AG09319 (cell line): ENCODE measurements at regions not wholly inside any gene's neighbourhood (a gene's known extent, or its start where the extent isn't known, plus 50 kb on each side); places are given as distances from the start of the nearest gene placed in this dataset.

Experiments used
- DNase-seq: peaks from one replicate; pipeline ENCODE4 v3.0.0-alpha.2; 2010; ENCODE audit warnings: low read depth; ENCODE audit errors: extremely low read depth
- TF ChIP-seq, protein P1 (sequence below): IDR thresholded peaks from 2 replicates; pipeline ENCODE4 v1.5.1; 2011; ENCODE audit warnings: low read depth, mild to moderate bottlenecking, inconsistent platforms, low read length, moderate library complexity

DNA sequence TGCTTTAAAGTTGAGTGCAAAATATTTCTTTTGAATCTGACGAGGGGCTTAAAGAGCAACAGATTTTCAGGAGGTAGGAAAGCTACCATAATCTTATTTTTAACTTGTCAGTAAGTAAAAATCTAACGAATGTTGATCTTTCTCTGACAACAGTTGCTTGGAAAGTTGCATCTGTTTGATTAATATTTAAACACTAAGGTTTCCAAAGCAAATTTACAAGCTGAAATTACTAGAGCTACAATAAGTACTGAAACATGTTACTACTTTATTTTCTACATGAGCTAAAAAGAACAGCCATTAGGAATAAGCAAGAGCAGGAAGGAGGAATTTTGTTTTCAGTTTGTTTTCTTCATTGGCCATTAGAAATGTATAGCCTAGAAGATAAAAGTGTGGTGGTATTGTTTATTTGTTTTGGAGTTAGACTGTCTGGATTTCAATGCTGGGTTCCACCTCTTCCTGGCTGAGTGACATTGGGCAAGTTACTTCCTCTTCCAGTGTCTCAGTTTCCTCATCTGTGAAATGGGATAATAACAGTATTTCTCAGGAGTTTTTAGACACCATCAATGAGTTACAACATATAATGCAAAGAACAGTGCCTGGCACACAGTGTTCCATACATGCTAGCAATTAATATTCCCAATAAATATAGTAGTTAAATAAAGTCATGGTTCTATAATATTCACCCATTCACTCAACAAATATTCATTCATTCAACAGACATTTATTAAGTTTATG is 87.9 kb upstream of the FLRT2 start:
- TF ChIP-seq, protein P1, sequence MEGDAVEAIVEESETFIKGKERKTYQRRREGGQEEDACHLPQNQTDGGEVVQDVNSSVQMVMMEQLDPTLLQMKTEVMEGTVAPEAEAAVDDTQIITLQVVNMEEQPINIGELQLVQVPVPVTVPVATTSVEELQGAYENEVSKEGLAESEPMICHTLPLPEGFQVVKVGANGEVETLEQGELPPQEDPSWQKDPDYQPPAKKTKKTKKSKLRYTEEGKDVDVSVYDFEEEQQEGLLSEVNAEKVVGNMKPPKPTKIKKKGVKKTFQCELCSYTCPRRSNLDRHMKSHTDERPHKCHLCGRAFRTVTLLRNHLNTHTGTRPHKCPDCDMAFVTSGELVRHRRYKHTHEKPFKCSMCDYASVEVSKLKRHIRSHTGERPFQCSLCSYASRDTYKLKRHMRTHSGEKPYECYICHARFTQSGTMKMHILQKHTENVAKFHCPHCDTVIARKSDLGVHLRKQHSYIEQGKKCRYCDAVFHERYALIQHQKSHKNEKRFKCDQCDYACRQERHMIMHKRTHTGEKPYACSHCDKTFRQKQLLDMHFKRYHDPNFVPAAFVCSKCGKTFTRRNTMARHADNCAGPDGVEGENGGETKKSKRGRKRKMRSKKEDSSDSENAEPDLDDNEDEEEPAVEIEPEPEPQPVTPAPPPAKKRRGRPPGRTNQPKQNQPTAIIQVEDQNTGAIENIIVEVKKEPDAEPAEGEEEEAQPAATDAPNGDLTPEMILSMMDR: no peak

DNA sequence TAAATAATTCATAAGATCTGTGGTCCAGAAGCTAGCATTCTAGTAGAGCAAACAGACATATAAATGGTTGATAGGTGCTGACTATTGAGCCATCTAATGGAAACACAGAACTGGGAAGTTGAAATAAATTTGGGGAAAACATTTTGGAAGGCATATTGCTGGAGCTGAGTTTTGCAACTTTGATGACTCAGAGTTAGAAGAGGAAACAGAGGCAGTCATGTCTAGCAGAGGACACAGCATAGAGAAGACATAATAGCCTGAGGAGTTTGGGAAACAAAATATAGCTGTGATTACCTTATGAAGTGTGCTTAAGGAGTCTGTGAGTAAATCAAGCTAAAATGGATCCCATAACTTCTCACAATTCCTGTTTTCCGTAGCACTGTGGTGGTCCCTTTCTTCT is 86.9 kb upstream of the FLRT2 start:
- TF ChIP-seq, protein P1: no peak
- no peak for DNase-seq

More for the DNA sequence above, 87.9 kb upstream of the FLRT2 start:
- DNase-seq: no peak

- no peak for DNase-seq
- TF ChIP-seq, protein P1: no peak
Measured at GRCh38 chr14:85444635-85445034, 85.3 kb upstream of the FLRT2 start.

DNA sequence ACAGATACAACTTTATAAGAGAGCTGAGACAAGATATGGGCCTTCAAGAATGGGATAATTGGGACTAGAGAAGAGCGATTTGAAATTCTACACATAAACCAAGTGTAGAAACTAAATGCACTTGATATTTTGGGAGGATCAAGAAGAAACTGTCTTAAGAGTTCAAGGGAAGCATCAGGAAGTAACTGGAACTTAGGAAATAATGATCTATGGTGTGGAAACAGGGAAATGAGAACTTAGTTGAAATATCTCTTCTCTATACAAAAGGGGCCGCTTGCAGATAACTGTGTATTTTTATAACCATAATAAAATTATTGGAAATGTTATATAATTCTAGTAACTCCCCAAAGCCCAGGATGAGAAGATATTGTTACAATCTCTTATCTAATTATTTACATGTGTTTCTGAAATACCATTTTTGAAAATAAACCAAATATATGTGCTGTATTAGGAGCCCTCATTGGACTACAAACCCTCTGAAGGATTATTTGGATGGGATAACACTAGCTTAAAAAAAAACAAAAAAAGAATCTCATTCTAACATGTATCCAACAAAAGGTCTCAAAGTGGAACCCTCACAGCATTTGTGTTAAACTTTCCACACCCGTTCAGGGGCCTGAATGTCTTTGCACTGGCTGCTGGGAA is 84.7 kb upstream of the FLRT2 start:
- TF ChIP-seq, protein P1: no peak
- no peak for DNase-seq

DNA sequence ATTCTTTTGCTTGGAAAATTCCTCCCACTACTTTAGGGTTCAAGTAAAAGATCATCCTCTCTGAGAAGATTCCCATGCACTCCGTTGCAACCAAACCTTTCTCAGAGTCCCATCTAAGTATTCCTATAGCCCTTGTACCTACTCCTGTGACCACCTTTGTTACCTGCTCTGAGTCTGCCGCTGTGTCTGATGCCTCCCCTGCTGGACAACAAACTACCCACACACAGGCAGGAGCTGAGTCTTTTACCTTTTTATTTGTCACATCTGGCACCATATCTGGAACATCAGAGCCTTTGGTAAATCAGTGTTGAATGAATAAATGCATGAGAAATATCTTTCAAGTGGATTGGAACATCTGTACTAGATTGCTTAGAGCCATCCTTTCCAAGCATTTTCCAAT is 82.1 kb upstream of the FLRT2 start:
- no peak for DNase-seq
- TF ChIP-seq, protein P1: no peak

DNA sequence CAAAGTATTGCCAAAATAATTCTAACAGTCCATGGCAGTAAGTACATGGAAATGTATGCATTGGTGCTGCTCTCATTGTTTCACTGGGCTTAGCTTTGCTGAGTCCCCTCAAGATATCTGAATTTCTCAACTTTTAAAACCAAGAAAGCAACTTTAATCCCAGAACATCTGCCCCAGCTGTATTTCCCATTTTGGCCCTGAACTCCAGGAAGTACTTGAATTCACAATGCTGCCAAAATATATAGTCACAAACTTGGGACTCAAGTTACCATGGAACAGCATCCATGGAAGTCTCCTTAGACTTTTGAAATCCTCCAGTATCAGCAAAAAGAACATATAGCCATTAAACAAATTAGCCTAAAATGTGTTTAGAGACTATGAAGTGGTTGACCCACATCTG is 78.5 kb upstream of the FLRT2 start:
- DNase-seq: no peak
- TF ChIP-seq, protein P1: no peak

- no peak for DNase-seq
- TF ChIP-seq, protein P1: no peak
Measured at GRCh38 chr14:85453401-85454225, 76.3 kb upstream of the FLRT2 start.
